ENCODE measurements at regions not wholly inside any gene's neighbourhood (a gene's known extent, or its start where the extent isn't known, plus 50 kb on each side); places are given as distances from the start of the nearest gene placed in this dataset.

DNA sequence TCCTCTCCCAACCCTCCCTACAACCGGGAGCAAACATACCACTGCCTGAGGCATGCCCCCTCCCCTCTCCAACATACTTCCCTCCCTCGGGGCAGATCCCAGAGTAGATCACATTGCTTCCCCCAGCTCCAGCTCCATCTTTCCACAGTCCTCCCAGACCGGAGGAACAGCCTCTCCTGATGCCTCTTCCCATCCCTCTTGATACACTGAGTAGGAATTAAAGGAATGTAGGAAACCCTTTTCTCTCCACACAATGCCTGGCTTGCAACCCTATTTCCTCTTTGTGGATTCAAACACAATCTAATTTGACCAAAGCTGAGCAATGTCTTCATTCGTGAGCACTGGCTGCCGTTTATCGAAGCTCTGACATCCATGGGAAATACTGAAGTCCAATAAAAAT lies 339.8 kb downstream of the BCOR start:
- no peak for DNase-seq

DNA sequence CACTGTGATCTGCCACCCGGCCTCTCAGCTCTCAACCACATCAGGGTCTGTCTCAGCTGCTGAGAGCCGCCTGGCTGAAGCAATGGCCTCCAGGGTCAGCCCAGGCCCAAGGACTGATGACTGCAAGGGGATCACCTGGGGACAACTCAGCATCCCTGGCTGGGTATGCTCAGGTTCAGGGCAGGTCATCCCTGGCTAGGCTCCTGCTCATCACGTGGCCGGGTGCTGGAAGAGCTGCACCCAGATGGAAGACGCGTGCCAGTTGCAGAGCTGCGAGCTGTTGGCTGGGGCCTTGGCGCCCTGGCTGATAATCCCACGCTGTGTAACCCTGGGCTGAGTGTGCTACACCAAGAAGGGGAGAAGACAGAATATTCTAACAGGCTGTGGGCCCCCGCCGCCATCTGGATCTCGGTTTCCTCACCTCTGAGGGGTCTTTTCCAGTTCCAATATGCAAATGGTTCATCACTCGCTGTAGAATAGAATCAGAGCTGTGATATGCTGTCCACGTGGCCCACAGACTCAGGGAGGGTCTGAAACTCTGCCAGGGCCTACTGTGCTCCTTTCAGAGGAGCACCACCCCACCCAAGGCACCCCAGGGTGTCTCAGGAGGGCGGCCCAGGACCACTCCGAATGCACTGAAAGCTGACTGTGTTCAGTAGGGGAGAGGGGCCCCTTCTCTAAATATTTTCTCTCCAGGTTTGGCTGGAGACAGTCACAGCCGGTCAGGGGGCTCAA lies 338.8 kb downstream of the BCOR start:
- DNase-seq: no peak

DNA sequence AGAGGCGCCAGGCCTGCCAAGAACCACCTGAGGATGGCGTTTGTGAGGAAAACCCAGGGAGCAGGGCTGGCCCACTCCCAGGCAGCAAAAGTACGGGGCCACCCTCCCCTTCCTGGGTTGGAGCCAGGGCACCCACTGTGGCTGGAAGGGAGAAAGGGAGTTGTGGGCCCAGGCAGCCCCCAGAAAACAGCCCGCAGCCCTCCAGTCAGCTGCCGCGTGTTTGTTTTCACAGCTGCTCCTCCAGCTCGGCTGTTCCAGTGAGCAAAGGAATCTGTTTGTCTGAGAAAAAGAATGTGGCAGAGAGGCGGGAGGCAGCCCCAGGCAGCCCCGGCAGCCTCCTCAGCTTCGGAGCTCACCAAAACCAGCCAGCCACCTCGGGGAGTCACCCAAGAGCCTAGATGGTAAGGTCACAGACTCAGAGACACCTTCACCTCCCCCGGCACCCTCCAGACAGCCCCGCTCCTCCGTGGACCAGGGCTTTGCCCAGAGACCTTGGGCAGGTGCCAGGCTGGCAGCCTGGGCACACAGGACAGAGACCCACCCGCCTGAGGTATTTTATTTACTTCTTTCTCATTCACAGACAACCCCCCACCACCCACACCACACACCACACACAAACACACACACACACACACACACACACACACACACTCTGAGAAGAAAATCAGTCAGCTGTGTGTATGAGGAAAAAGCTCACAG lies 338.1 kb downstream of the BCOR start:
- no peak for DNase-seq

DNA sequence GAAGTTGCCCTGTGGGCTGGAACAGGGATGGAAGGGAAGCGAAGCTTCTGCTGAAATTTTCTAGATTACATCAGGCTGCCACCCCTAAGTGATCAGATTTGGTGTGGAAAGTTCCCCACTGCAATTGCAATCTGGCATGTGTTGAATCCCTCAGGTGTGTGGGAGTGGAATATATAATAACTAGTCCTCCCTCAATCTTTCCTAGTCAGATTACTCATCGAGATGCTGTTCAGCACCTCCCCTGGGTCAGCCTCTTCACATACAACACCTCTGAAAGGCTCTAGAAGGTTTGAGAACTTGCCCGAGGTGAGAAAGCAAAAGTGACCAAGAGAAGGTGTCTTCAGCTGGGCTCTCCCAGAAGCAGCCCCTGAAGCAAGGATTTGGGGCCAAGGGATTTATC lies 336.8 kb downstream of the BCOR start:
- peak; percentile 7 for DNase-seq

DNA sequence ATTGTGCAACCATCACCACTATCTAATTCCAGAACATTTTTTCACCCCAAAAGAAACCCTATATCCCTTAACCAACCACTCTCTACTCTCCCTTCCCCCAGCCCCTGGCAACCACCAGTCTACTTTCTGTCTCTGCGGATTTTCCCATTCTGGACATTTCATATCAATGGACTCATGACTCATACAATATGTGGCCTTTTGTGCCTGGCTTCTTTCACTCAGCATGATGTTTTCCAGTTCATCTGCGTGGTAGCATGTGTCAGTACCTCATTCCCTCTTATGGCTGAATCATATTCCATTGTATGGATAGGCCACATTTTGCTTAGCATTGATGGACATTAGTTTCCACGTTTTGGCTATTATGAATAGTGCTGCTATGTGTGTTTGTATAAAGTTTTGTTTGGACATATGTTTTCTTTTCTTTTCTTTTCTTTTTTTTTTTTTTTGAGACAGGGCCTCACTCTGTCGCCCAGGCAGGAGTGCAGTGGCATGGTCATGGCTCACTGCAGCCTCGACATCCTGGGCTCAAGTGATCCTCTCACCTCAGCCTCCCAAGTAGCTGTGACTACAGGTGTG lies 335.4 kb downstream of the BCOR start:
- no peak for DNase-seq

DNA sequence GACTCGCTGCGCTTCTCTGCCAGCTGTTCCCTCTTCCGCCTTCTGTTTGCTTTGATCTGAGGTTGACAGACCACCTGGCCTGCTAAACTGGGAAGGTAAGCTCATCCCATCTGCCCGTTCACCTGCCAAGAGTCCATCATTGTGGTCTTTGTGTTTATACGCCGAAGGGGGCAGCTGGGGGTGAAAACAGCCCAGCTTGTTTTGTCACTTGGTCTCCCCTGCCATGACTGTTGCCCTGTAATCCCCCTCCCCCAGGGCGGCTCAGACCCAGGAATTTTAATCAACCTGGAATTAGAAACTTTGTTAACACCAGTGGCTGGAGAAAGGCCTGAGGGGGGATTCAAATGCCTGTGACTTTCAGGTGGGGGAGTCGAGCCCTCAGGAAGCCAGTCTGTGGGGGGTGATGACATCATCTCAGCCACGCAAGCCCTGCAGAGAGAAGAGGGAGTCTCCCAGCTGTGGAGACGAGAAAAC lies 333.3 kb downstream of the BCOR start:
- DNase-seq: no peak

DNA sequence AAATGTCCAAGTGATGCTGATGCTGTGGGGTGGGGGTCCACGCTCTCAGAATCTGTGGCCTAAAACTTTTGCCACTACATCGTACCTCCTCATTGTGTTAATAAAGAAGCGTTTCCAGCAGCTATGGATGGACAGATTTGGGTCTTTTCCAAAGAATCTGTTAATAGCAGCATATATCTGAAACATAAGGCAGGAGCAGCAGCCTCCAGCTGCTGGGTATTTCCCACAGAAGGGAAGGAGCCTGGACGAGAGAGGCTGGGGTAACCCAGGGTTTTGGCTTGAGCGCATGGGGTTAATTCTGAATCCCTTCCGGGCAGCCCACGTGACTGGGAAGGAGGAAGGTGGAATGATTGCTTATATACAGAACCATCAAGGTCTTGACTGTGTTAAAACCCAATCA lies 332.4 kb downstream of the BCOR start:
- no peak for DNase-seq

DNA sequence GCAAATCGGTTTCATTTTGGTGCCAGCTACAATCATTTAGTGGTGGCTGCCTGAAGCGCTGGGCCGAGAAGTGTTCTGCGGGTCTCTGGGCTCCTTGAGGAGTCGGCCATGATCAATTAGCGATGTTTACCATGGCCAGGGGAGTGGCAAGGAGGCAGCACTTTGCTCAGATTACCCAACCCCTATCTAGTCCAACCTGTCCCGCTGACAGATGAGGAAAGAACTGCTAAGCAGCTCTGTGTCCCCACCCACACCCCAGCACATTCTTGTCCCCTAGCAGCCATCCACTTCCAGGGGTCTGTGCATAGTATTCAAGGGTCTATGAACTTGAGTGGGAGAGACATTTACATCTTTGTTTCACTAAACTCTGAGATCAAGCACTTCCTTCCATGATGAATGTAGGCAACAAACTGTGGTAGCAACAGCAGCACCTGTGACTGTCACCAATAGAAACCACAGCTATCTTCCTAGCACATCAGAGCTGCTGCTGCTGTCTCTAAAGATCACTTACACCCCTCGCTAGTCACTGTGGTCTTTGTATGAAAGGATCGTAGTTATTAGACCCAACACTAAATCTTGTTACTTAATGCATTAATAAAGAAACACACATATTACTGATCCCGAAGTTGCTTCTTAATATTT lies 331.6 kb downstream of the BCOR start:
- DNase-seq: peak; percentile 12

DNA sequence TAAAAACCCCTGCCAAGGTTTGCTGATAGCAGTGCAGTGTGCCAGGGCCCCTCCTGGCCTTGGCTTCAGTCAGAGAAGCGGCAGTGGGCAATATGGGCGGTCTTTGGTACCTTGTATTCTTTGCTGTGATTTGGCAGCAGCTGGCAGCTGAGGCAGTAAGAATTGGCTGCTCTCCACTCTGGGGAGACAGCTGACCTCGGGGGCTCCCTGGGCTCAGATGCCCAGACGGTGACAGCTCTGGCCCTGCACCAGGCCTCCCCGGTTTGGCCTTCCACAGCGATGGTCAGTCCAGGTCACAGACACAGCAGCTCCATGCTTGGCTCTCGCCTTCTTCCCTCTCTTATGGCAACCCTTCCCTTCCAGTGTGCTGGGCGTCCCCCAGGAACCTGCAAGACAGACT lies 330.9 kb downstream of the BCOR start:
- DNase-seq: no peak

DNA sequence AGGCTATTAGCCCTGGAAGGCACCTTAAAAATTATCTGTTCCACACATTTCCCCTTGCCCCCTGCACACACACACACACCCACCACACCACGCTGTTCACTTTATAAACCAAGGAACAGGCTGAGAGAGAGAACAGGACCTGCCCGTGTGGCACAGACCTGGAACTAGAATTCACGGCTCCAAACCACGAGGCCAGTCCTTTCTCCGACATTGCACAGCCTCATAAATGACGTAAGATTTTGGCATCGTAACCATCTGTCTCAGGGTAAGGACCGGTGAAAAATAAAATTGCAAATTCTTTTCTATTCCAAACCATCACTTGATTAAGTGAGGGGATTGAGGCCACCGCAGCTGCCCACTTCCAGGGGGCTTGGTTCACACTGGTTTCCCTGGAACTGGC lies 330.3 kb downstream of the BCOR start:
- DNase-seq: no peak

DNA sequence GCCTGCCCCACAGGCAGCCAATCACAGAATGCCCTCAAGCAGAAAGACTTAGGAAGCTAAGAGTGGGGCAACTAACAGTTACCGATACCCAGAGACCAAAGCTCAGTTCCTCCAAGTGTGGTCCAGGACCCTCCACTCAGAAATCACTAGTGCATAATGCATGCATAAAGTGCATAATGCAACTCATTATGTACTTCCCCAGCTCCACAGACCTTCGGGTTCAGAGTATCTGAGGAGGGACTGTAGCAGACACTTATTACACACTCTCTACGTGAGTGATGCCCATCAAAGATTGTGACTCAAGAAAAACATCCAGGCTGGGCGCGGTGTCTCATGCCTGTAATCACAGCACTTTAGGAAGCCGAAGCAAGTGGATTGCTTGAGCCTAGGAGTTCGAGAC lies 328.0 kb downstream of the BCOR start:
- no peak for DNase-seq

DNA sequence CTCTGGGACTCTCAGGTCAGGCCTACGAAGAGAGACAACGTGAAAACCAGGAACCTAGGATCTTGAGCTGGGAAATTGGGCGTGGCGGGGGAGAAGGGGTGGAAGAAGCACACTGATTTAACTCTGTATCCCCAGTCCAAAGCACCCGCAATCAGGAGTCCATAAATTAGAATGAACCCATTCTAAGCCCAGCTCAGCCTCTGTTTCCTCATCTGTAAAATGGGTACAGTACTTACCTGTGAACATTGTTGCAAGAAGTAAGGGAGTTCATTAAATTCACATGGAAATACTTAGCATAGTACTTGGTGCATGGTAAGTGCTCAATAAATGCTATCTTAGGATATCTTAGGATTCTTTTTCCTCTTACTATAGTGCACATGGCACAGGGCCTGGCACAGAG lies 326.7 kb downstream of the BCOR start:
- no peak for DNase-seq

DNA sequence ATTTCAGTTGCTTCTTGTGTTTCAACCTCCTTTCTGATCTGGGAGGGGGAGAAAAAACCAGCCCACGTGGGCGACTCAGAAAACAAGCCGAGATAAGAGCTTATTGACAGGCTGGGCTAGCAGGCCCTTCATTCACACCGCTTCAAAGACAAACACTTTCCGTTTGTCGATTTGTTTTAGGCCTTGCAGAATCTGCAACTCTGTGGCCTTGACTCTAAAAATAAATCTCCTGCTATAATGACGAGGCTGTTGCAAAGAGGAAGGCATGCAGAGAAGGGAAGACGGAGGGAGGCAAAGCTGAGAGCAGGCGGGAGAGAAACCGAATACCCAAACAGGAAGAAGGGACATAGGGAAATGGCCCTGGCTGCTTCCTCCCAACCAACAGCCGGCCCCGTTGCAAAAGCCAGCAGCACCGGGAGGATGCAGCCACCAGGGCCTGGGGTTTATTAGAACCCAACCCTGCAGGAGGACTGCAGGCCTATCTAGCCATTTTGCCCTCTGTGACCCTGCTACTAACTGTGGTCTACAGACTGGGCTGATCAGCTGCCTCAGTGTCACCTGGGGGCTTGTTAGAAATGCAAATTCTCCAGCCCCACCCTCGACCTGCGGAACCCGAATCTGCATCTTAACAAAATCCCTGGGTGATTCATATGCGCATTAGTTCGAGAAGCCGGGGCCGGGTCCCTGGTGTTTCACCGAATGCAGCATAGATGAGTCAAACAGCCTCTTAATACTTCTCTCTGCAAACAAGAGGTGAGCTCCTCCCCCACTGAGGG lies 325.5 kb downstream of the BCOR start:
- peak; percentile 70 for DNase-seq

DNA sequence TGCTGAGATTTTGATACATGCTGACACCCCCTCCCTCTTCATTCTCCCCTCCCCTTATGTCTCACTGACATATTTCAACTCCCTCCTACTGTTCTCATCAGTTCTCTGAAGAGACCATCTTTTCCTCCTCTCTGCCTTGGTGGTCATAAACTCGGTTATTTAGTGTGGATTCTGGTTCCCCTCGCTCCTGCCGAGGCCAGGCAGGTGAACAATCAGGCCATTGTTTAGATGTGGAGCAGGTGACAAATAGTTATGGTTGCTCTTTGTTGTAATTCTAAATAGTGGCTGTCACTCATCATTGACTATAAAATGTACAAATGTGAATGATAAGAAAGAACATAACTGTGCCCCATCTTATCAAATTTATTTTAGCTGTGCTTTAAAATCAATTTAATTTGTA lies 324.6 kb downstream of the BCOR start:
- DNase-seq: no peak

DNA sequence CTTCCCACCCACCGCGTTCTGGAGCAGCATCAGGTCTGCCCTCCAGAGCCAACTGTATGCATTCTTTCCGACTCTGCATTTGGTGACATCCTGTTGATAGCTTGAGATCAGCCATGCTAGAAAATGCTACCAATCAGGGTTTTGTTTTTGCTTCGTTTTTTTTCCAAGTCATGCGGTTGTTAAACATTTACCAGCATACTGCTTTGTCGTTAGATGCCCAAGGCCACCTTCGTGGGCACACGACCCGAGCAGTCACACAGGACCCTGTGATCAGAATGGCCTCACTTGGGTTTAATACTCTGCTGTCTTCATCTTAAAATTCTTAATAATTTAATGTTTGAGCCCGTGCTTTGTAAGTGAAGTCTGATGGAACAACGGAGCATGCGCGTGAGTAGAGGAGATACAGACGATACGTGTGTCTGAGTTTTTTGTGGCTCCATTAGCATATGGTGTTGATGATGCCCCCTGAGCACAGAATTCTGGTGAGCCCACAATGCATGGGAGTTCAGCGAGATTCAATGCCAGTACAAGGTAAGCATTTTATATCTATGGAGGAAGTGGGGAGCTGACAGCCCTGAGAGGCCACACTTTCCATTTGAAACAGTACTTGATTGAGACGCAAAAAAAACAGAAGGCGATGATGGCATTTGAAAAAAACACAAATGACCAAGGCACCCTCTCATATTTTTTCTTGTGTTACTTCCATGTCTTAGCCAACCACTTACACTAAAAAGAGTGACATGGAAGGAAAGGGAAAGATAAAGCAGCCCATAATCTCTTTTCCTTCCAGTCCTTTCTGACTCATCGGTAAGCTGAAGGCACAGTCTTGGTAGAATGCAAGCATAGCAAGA lies 323.6 kb downstream of the BCOR start:
- DNase-seq: peak; percentile 34

DNA sequence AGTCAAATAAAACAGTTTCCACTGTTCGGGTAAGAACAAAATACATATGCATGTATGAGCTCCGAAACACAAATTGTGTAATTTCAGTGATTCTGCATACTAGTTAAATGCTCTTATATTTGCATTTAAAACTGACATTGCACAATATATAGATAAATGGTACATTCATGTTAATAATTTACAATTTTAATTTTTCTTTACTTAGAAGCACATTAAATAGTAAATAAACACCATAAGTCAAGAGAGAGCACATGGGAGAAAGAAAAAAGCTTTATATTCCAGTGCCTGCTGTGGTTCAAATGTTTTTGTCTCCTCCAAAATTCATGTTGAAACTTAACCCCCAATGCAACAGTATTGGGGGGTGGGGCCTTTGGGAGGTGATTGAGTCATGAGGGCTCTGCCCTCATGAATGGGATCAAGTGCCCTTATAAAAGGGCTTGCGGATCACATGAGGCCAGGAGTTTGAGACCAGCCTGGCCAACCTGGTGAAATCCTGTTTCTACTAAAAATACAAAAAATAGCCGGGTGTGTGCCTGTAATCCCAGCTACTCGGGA lies 322.9 kb downstream of the BCOR start:
- DNase-seq: no peak

DNA sequence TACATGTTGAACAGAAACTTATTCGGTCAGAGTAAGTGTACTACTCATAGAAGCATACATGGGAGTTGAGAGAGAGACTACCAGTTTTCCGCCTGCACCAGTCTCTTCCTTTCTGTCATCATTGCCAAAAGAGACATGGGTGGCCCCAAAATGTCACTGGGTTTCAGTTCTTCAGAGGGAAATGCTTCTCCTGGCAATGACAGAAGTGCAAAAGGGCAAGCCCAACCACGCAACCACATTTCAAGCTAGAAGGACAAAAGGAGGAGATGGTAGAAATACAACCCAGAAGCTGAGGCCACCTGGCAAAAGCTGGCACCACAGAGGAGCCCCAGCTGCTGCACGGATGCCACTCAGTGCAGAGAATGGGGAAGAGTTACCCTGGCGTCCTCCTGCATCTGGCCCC lies 320.1 kb downstream of the BCOR start:
- no peak for DNase-seq

DNA sequence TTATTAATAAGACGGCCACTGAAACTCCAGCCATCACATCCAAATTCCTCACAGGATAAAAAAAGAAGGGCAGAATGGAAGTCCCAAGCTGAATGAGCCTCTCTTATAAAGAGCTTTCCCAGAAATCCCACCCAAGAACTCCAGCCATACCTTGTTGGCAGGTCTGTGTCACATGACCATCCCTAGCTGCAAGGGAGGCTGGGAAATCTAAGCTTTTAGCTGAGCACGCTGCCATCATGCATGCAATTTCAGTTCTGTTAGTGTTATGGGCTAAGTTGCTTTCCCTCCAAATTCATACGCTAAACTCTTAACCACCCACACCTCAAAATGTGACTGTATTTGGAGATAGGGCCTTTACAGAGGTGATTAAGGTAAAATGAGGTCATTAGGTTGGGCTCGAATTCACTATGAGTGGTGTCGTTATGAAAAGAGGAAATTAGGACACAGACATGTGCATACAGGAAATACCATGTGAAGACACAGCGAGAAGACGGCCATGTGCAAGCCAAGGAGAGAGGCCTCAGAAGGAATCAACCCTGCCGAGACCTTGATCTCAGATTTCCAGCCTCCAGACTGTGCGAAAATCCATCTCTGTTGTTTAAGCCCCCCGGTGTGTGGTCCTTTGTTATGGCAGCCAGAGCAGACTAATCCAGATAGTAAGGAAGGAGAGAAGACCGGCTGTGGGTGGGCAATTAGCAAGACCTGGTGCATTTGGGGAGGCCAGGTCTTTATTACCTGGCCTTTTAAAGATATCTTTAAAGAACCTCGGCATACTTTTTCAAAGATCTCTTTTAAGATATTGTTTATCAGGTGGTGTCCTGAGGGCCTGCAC lies 317.6 kb downstream of the BCOR start:
- DNase-seq: no peak

DNA sequence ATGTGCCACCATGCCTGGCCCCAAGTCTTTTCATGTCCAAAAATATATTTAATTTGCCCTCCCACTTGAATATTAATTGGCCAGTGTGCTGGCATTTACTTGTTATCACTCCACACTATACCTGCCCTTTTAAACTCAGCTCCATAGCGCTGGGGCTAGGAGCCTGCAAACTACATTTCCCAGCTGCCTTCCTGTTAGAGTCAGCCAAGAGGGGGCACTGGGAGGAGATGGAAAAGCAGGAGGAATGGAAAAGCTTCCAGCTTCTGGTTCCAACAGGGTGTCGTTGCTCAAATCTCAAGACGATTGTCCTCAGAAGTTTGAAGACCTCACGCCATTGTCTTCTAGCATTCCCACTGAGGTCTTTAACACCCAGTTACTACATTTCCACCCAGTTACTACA lies 315.5 kb downstream of the BCOR start:
- no peak for DNase-seq

DNA sequence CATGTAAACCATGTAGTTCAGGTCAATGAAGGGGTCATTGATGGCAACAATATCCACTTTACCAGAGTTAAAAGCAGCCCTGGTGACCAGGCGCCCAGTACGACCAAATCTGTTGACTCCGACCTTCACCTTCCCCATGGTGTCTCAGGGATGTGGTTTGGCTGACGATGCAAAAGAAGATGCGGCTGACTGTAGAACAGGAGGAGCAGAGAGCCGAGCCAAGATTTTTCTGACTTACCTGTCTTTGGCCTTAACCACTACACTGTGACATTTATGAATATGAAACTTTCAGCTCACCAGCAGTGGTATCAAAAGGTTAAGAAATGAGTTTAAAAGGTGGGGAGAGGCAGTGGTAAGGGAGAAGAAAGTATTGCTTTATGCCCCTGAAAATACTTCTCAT lies 309.8 kb downstream of the BCOR start:
- no peak for DNase-seq

DNA sequence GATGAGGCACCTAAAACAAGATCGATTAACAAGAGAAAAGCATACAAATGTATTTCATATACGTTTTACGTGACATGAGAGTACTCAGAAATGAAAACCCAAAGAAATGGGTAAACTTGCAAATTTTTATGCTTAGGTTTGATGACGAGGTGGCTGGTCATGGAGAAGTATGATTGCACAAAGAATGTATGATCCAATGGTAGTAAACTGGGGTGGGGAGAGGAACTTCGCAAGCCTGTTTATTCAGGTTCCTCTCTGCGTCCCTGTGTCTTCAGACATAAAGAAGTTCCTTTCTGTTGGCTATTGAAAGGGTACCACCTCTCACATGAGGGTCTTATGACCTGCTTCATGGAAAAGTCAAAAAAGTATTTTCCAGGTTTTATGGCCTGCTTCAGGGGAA lies 309.2 kb downstream of the BCOR start:
- DNase-seq: no peak

Data from activated naive CD4-positive, alpha-beta T cell treated with Interleukin-2 at 50 U/mL for 16 hours (primary cell).